DMS114 treated with DMSO at 0.1 percent for 48 hours (cell line): ENCODE measurements at regions not wholly inside any gene's neighbourhood (a gene's known extent, or its start where the extent isn't known, plus 50 kb on each side); places are given as distances from the start of the nearest gene placed in this dataset.
"Not testable (repeated sequence)": the region's sequence is repeated elsewhere in the genome, so short reads cannot be mapped to it uniquely, and the experiment has no call there.

Source experiments
- DNase-seq: peaks from one replicate; lab custom pipeline; 2025; ENCODE audit not compliant: unreplicated experiment; lab: John Stamatoyannopoulos, UW

DNA sequence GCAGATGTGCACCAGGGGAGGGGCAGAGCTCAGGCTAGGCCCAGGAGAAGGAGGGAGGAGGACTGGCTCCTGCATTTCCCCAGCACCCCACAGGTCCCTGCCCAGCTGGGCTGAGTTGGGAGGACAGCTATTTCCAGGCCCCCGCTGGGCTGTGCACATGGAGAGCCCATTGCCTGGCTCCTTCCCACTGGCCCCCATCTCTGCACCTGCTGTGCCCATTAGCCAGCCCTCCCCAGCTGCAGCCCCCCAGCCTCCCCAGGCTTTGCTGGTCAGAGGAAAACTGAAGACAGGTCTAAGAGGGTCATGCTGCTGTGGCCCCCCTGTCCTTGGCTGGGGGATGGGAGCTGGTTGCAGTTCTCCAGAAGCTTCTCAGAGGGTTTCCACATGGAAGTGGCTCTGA lies 81.8 kb upstream of the SHANK2 start:
- no peak for DNase-seq

DNA sequence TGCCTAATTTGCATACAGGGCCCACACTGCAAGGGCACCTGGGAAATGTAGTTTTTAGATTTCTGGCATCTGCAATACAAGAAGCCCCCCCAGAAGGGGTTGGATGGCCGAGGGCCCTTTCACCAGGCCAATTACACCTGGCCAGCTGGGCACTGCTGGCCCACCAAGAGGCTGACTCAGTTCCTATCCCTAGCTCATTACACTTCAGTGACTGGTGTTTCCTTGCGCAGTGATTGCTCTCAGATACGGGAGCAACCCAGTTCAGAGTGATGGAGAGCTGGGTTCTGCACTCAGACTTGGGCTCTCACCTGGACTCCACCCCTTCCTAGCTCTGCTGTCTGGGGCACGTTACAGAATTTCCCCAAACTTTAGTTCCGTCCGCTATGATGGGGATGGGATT lies 81.1 kb upstream of the SHANK2 start:
- no peak for DNase-seq

DNA sequence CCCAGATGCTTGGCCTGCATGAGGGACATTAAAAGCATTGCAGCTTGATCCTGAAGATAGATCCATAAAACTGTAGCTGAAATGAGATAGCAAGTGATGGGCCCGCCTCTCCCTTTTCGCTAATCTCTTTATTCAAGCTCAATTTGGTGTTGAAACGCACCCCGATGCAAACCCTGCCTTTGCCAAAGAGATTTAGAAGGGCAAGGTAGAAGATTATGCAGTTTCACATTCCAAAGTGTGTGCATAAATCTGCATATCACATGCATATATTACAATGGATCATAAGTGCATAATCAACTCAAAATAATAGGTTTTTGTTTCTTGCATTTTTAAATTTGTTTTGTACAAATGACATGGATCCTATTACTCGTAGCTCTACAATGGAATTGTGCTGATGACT lies 80.1 kb upstream of the SHANK2 start:
- no peak for DNase-seq

DNA sequence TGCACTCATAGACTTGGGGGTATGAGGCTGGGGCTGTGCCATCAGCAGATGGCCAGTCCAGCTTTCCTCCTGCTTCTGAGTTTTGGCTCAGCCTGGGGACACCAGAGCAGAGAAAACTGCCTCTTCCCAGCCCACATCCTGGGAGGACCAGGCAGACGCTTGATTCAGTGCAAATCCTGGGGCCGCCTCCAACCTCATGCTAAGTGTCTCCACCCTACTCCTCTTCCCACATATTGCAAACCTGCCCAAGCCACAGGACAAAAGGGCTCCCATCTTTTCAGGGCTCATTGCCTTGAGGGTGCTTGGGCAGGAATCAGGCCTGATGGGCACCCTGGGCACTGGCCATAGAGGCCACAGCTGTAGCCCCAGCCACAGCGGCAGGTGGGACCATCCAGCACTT lies 79.7 kb upstream of the SHANK2 start:
- no peak for DNase-seq

DNA sequence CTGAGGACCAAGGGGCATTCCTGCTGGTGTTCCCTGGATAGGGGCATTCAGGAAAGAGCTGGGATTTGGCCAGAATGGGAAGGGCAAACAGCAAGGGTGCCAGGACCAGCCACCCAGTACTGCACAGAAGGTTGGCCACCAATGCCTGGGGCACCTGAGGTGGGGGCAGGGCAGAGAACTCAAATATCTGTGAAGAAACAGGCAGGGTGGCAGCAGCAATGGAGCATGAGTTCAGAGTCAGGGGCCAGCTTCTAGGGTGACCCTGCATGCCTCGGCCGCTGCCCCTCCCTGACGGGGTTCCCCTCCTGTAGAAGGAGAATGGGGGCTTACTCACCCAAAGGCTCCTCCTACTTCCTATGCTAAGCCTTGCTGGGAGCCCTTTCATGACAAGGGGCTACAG lies 79.3 kb upstream of the SHANK2 start:
- DNase-seq: no peak

DNA sequence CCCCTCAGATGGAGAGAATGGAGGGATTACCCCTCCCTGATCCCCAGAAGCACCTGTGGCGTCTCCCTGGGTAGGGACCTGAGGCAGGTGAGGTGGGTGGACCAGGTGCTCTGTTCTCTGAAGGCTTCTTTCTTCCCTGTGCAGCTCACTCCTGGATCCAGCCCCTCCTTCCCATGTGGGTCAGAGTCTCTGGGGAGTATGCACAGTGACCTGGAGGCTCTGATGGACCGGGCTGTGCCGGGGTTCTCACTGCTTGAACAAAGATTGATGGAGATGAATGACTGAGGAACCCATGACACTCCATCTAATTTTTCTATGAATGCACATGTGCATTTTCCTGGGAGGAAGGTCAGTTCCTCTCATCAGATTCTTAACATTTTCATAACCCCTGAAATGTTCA lies 78.6 kb upstream of the SHANK2 start:
- no peak for DNase-seq

DNA sequence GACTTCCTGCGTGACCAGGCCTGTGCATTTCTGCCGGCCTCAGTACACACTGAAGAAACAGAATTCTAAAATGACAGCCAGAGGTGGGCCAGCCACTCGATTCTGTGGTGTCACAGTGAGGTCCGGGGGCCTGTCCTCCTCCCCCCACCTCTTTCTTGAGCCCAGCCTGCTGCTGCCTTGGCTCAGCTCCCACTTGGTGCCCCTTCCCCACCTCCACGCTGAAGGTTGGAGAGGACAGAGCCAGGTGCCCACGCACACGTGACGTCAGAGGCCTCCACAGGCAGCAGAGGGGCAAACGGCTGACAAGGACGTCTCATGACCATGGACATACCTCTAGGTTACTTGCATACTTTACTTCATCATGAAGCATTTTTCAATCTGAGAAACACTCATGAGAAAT lies 78.0 kb upstream of the SHANK2 start:
- no peak for DNase-seq

DNA sequence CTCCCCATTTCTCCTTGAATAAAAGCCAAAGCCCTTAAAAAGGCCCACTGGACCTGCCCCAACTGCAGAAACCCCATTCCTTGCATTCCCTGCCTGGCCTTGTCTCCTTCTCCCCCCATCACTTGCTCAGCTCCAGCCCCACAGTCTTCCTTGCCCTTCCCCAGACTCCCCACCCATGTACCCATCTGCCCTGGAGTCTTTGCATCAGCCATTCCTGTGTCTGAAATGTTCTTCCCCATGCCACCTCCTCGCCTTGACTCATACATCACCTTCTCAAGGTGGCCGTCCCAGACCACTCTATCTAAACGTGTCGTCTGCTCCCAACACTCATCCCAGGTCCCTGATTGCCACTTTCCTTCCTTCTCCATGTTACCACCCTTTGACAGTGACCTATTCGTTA lies 77.4 kb upstream of the SHANK2 start:
- DNase-seq: no peak

DNA sequence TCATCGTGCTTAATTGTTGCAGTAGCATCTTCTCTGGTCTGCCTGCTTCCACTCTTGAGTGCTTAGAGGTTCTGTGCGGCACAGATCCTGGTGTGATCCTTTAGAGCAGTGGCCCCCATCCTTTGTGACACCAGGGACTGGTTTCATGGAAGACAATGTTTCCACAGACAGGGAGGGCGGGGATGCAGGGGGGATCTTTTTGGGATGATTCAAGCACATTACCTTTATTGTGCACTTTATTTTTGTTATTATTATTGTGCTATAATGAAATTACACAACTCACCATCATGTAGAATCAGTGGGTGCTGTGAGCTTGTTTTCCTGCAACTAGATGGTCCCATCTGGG lies 76.8 kb upstream of the SHANK2 start:
- no peak for DNase-seq

DNA sequence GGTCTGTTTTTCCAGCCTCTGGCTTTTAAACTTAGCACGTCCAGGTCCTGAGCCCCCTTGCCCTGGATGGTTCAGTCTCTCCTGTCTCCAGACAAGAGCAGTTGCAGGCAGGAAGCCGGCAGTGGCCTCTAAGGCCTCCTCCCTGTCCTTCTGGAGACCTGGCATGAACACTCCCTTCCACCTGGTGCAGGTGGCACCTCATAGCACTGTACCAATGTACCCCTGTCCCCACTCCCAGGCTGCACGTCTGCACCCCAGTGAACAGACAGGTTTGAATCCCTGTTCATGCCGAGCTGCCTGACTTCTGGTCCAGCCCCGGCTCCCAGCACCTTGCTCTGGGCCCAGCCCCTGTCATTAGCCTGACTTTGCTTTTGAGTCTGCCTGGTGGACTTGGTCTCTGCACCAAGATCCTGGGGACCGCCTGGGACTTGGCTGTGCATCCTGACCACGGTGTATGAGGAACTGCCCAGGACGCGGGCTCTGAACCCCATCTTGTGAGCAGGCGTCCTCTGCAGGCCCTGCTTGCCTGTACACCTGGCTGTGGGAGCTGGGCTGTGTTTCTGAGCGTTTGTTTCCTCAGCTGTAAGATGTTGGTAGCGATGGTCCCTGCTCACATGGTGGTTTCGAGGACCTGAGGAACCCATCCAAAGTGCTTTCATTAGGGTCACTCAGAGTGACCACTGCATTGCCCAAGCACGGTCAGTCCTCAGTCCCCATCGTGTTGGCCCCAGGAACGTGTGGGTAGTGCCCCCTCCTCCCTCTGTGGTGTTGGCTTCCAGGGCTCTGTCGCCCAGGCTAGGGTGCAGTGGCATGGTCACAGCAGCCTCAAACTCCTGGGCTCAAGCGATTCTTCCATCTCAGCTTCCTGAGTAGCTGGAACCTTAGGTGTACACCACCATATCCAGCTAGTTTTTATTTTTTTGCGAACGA lies 75.0 kb upstream of the SHANK2 start:
- DNase-seq: no peak

DNA sequence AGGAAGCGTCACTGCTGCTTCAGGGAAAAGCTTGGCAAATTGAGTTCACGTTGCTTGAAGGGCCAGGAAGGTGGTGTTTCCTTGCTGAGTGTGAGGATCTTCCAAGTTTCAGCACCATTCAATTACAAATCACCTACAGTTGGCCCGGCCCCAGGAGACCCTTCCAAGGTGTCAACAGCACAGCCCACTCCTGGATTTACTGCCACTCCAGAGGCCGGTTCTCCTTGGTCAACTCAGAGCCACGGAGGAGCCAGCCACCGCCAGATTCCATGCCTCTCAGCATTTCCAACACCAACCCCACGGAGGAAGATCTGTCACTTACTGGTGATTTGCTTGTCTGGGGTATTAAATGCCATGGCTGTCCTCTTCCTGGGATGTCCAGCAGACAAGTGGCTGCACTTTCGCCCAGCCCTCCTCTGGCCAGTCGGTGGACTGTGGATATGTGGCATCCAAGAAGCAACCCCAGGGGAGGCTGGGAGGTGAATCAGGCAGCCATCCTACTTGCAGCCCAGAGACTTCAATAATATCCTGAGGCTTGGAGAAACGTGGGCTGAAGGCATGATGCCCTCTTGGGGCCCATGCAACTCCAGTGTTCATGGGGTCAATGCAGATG lies 74.1 kb upstream of the SHANK2 start:
- DNase-seq: no peak

DNA sequence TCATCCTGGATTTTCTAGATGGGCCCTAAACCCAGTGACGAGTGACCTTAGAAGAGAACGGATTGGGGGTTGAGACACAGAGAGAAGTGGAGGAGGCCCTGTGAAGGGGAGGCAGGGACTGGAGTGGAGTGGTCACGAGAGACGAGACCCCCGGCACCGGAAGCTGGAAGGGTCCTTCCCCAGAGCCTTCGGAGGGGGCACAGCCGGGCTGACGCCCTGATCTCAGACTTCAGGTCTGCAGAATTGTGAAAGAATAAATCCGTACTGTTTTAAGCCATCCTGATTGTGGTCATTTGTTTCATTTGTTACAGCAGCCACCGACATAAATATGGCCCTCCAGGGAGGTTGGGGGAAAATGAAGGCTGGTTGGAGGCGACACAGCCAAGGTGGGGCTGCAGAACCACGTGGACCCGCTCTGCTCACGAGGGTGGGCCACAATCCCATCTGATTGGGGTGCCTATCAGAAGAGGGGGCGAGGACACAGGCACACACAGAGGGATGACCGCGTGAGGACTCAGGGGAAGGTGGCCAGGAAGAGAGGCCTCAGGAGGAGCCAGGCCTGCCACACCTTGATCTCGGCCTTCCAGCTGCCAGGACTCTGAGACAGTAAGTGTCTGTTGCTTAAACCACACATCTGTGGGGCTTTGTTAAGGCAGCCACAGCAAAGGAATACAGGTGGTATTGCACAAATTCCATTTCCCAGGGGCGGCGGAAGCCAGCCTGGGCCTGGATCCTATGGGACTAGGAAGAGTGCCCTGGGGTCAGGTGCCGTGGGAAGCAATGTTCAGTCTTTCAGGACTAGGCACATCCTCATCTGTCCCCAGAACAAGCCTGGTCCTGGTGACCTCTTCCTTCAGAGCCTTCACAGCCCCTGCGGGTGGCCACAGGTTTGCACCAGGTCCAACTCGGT lies 73.3 kb upstream of the SHANK2 start:
- no peak for DNase-seq

DNA sequence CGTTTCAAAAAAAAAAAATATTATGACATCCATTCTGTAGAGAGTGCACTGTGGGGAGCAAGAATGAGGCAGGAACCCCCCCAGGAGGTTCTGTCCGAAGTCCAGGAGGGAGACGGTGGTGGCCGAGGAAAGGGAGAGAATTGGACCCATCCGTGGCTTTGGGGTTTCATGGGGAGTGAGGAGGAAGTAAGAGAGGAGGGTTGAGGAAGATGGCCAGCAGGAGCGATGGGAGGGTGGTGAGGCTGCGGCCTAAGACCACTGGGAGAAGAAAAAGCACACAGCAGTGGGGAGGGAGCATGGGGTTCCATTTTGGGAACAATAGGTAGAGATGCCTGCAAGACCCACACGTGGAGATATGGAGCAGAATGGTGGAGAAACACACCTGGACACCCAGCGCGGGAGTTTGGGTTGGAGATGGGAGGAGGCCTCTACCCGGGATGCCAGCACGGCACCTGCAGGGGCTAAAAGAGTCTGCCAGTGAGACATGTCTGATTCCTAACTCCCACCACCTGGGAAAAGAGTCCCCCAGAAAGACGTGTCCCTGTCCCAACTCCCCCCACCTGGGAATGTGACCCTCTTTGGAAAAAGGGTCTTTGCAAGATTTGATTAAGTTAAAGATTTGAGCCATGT lies 72.5 kb upstream of the SHANK2 start:
- no peak for DNase-seq

DNA sequence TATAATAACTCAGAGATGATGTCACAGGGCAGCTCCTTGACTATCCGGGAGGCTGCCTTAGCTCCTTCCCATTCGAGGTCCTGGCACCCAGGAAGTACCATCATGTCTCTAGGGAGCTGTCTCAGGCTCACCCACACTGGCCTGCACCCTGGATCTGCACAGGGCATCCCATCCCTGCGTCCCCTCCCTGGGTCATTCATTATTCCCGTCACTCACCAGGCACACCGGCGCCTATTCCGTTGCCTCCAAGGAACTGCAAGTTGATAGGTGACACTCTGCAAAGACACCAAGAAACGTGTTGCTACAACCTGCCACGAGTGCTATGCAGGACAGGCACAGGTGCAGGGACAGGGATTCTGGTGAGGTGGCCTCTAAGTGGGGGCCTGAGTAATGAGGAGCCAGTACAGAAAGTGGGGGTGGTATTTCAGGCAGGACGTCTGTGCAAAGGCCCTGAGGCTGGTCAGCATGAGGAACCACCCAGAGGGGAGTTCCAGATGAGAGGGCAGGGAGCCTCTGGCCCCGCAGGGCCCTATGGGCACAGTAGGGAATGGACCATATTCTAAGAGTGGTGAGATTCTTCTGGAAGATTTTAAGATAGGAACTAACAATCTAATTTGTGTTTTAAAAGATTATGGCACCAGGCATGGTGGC lies 71.6 kb upstream of the SHANK2 start:
- no peak for DNase-seq

DNA sequence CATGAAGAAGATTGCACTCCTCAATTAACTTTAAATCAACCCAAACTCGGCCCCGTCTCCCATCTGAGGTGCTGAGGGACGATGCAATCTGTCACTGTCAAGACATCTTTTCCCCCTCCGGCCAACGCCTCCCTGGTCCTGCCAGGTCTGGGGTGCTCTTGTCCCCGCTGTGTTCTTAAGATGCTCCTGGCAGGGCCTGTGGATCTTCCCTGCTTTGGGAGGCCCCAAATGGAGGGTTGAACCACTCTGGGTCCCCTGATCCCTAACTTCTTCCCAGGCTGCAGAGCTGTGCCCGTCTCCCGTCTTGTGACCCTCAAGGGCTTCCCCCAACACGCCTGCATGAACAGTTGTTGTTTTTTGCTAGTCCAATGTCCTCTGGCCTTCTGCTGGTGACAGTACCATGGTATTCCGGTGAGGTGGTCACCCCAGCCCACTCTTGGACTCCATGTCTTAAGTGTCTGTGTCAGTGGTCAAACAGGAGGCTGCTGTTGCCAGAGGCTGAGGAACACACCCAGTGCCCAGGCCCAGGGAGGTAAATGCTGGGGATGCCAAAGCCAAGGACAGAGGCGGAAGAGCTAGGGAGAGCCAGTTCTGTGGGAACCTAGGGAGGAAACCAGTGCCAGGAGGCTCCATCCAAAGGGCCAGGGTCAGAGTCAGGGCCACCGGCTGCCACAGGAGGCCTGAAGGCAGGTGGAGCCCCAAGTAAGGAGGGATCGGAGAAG lies 70.6 kb upstream of the SHANK2 start:
- no peak for DNase-seq

DNA sequence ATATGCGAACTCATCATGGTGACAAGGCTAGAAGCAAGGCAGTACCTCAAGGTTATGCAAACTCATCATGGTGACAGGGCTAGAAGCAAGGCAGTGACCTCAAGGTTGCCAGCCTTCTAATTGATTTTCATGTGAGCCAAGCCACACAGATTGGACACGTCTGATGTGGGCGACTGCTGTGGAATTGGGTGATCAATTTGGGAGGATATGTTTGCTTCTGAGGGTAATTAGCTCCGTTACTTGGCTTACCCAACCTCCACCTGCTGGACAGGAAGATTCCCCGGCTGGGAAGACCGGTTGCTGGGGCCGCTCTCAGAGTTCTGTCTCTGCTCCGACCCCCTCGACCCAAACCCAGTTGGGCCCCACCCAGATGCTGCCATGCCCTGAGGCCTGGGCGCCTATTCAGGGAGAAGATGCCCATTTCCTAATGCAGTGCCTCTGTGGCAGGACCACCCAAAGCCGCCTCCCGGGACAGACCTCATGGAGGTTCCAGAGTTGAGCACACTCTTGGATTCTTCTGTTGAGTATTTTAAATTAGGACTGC lies 69.9 kb upstream of the SHANK2 start:
- no peak for DNase-seq

DNA sequence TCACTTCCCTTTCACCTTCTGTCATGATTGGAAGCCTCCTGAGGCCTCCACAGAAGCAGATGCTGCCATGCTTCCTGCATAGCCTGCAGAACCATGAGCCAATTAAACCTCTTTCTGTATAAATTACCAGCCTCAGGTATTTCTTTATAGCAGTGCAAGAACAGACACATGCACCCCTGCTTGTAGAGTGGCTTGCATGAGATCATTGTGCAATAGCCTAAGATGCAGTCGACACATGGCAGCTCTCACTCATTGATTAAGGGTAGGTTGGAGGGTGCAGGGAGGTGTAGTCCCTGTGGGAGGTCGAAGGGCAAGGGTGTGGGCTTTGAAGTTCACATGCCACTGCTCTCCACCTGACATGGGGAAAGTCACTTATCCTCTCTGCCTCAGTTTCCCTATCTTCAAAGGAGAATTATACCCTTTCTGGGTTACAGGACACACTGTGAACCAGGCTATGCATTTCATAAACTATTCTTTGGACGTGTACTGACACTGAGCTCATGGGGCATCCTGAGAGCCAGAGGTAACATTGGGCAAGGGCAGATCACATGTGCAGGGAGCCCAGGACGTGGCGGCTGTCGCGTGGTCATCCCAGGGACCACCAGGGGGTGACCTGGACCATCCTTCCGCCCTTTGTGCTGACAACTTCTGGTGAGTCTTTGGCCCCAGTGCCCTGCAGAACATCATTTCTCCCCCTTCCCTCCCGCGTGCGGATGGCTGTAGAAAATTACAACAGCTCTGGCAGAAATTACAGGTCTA lies 69.2 kb upstream of the SHANK2 start:
- no peak for DNase-seq

DNA sequence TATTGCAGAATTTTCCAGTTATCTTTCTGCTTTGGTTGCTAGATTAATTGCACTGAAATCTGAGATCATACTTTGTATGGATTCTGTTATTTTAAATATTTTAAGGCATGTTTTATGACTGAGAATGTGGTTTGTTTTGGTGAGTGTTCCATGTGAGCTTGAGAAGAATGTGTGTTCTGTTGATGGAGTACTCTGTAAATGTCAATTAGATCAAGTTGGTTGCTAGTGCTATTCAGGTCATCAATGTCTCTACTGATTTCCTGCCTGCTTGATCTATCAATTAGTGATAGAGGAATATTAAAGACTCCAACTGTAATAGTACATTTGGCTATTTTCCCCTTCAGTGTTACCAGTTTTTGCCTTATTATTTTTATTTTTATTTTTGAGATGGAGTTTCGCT lies 64.3 kb upstream of the SHANK2 start:
- no peak for DNase-seq

DNA sequence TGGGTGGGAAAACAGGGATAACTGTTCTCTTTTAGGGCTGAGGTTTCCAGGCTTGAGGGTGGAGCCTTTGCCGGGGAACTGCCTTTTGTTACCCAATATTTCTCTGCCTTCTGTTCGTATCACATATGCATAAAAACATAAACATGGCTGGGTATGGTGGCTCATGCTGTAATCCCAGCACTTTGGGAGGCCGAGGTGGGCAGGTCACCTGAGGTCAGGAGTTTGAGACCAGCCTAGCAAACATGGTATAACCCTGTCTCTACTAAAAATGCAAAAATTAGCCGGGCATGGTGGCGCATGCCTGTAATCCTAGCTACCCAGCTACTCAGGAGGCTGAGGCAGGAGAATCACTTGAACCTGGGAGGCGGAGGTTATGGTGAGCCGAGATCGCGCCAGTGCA lies 60.2 kb upstream of the SHANK2 start:
- not testable (repeated sequence) for DNase-seq
